HUES48 (cell line): ENCODE measurements at regions not wholly inside any gene's neighbourhood (a gene's known extent, or its start where the extent isn't known, plus 50 kb on each side); places are given as distances from the start of the nearest gene placed in this dataset.
A peak's percentile ranks its signal among the peaks of the same experiment; 100 is the strongest.

Experiments used
- H3K27ac ChIP-seq: one replicate; pipeline ENCODE4 v1.7.0; 2013; ENCODE audit warnings: low read depth, low read length, inconsistent platforms
- H3K27me3 ChIP-seq: 2 replicates; pipeline ENCODE4 v1.6.1; 2013; ENCODE audit warnings: mild to moderate bottlenecking, low read length; ENCODE audit not compliant: control insufficient read depth, insufficient read depth
- H3K36me3 ChIP-seq: 2 replicates; pipeline ENCODE4 v1.6.1; 2013; ENCODE audit warnings: low read length; ENCODE audit not compliant: control insufficient read depth, insufficient read depth
- H3K4me1 ChIP-seq: 2 replicates; pipeline ENCODE4 v1.6.1; 2013; ENCODE audit warnings: mild to moderate bottlenecking, low read length; ENCODE audit not compliant: control insufficient read depth, insufficient read depth
- H3K4me3 ChIP-seq: 2 replicates; pipeline ENCODE4 v1.5.1; 2013; ENCODE audit warnings: mild to moderate bottlenecking, low read depth, low read length
- H3K9ac ChIP-seq: 2 replicates; pipeline ENCODE4 v1.6.1; 2013; ENCODE audit warnings: mild to moderate bottlenecking, low read depth, low read length, moderate library complexity
- H3K9me3 ChIP-seq: 2 replicates; pipeline ENCODE4 v1.6.1; 2013; ENCODE audit warnings: low read length; ENCODE audit not compliant: control insufficient read depth, insufficient read depth

GRCh38 chr3:156608601-156609514, 53.9 kb upstream of the SSR3 start:
- Histone ChIP-seq H3K9ac (no peak overlapping the region), H3K36me3 (no peaks in the 10 kb centered on the region), H3K27me3 (peaks cover 11% of the 10 kb centered on the region; the same call in 1 of the 2 replicates), H3K4me1 (peaks cover 13% of the 10 kb centered on the region), H3K4me3 (no peak overlapping the region), H3K9me3 (no peaks in the 10 kb centered on the region), H3K27ac (no peak overlapping the region)

DNA sequence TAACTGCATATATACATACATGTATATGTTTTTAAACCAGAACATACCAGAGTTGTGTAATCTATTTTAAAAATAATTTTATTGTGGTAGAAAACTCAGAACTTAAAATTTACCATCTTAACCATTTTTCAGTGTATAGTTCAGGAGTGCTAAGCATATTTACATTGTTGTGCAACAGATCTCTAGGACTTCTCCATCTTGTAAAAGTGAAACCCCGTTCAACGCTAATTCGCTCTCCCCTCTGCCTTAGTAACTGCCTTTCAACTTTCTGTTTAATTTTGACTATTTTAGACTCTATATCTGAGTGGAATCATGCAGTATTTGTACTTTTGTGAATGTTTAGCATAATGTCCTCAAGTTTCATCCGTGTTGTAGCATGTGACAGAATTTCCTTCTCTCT, 51.8 kb upstream of the SSR3 start:
- Histone ChIP-seq H3K36me3 (no peaks in the 10 kb centered on the region), H3K4me1 (peaks cover 13% of the 10 kb centered on the region), H3K4me3 (peak overlapping the region; percentile 67), H3K27ac (no peak overlapping the region), H3K9ac (no peak overlapping the region), H3K9me3 (no peaks in the 10 kb centered on the region), H3K27me3 (peaks cover 11% of the 10 kb centered on the region; the same call in 1 of the 2 replicates)

- H3K4me3 ChIP-seq = peak overlapping the region; percentile 67
- peak overlapping the region; percentile 69 for H3K27ac ChIP-seq
- peak overlapping the region; percentile 63; the same call in 1 of the 2 replicates for H3K9ac ChIP-seq
- H3K27me3 ChIP-seq = peaks cover 11% of the 10 kb centered on the region; the same call in 1 of the 2 replicates
- no peaks in the 10 kb centered on the region for H3K36me3 ChIP-seq
- H3K9me3 ChIP-seq = no peaks in the 10 kb centered on the region
- peaks cover 13% of the 10 kb centered on the region for H3K4me1 ChIP-seq
These were observed 51.0 kb upstream of the SSR3 start for GRCh38 chr3:156605686-156606605.

DNA sequence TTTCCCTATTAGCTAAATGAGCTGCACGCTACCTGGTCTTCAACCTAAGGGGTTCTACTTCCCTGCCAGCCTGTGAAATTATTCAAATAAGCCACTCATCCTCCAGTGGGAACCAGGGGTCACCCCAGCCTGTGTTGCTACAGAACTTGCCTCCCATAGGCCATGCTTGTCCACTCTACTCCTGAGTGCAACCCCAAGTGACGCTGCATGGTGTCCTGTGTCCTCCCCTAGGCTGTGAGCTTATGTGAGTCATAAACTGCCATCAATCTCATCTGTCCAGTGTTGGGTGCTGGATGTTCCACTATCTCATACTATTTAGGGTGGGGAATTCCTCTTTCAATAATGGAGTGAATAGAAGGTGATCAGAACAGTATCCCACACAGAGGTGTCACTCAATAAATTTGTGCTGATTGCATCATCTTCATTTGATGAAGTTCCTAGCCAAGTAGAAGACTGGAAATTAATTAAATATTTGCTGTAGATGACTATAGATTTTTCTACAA, 49.8 kb upstream of the SSR3 start:
- peaks cover 11% of the 10 kb centered on the region; the same call in 1 of the 2 replicates for H3K27me3 ChIP-seq
- H3K4me3 ChIP-seq = no peak overlapping the region
- no peak overlapping the region for H3K9ac ChIP-seq
- H3K9me3 ChIP-seq = no peaks in the 10 kb centered on the region
- H3K36me3 ChIP-seq = no peaks in the 10 kb centered on the region
- H3K4me1 ChIP-seq = peaks cover 13% of the 10 kb centered on the region
- H3K27ac ChIP-seq = no peak overlapping the region
